Posterior vena cava (tissue), 2 donors: ENCODE measurements at regions not wholly inside any gene's neighbourhood (a gene's known extent, or its start where the extent isn't known, plus 50 kb on each side); places are given as distances from the start of the nearest gene placed in this dataset.

Experiments
- DNase-seq: peaks from one replicate; pipeline ENCODE4 v3.0.0-alpha.2; 2020; ENCODE audit warnings: low spot score
- intact Hi-C, 2 donors: fragments of 100-400 bp; cut with DNase I; formaldehyde crosslinking; loops; one replicate each; pipeline versions ENCODE4 v1.14.1 to v1.14.2; 2022 to 2023
- donor health status: DM: yes; HTN: yes; CAD: no.
- donor health status: DM: yes; HTN: yes; CAD: no.

DNA sequence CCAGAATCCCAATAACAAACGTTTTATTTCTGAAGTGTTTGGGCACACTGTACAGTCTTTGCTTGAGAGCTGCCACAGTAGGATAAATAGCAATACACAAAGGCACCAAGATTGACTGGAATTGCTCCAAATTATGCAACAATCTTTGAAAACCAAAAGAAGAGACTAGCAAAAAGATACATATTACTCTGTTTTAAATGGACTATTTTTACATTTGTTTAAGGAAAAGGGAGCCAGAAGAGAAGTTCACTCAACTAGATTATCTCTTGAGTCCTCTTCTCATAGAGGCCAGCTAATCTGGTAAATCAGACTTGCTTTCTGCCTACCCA is 385.0 kb upstream of the SLC30A5 start:
- no peak for DNase-seq
- intact Hi-C loops: no loop called here

DNA sequence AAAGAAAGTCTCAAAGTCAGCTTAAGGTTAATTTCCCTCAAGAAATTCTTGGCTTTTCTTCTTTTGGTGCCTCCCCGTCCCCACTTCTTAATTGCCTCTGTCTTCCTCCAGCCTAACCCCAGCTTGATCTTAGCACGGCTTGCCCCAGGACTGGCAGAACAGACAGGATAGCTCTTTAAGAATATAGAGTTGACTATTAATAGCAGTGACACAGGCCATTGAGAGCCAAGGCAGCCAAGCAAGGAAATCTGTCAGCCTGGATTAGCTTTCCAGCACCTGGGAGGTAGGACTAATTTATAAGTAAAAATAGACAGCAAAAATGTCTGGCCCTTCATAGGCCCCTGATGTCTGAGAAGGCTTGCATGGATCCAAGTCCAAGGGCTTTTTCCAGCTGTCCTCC is 384.6 kb upstream of the SLC30A5 start:
- intact Hi-C loops: no loop called here
- DNase-seq: no peak

DNA sequence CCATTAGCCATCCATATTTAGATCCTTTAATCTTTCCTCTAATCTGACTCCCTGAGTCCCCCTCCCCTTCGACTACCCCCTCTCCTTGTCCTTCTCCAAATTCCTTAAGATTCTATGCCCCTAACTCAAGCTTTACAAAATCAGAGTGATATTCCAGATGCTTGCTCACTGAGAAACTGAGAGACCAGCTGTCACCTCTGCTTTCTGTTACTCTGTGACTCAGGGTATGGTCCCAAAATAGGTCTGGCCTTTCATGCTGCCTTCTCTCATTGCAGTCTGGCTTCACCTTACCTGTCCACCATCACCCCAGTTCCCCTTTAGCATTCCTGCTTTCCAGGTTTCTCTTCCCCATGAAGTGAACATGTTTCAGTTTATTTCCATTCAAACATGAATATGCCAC is 383.3 kb upstream of the SLC30A5 start:
- intact Hi-C loops: no loop called here
- no peak for DNase-seq

DNA sequence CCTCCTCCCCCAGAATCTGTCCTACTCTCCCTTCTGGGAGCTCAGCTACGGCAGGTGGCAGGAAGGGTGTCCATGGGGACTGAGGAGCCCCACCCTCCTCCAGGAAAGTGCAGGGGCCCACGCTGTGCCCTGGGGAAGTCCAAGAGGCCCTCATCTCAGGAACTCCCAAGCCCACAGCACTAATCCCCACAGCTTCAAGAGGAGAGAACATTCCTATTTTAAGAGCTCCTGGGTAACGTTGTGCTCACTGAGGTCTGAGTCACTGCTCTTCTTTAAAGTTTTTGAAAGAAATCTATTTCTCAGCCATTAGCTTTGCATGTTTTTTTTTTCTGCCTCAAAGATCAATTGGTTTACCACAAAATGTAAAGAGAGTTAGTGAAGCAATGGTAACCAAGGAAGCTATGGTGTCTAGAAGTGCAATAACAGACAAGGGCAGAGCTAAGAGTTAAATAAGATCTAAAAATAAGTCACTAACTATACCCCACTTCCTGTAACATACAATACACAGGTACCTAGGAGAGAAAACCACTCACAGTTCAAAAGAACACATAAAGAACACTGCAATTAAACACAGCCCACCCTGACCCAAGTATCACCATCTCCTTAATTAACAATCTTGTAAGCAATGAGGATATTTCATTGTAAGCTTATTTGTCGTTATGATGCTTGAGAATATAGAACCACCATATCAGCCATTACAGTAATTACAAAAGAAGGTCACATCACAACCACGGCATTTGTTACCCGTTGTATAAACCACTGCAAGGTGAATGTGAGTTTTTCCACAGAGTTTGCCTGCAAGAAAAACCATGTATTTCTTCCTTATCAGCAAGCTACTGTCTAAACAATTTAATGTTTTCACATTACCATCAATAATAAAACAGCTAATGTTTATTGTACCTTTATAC is 382.3 kb upstream of the SLC30A5 start:
- intact Hi-C loops: no loop called here
- no peak for DNase-seq

DNA sequence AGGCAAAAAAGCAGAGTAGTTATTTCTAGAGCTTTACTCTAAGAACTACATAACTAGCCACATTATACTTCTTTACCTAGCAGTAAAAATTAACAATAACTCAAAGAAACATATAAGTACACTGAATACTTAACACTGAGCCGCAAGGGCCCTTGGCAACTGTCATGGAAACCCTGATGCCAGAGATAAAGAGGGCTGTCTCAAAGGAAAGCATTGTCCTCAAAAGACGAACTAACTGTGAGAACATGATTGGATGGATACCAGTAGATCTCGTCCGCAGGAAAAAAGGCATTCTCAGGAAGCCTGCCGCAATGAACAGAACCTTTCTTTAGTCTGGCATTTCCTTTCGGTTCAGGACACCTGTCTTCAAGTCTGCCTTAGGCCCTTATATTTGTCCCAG is 379.0 kb upstream of the SLC30A5 start:
- intact Hi-C loops: no loop called here
- DNase-seq: no peak

DNA sequence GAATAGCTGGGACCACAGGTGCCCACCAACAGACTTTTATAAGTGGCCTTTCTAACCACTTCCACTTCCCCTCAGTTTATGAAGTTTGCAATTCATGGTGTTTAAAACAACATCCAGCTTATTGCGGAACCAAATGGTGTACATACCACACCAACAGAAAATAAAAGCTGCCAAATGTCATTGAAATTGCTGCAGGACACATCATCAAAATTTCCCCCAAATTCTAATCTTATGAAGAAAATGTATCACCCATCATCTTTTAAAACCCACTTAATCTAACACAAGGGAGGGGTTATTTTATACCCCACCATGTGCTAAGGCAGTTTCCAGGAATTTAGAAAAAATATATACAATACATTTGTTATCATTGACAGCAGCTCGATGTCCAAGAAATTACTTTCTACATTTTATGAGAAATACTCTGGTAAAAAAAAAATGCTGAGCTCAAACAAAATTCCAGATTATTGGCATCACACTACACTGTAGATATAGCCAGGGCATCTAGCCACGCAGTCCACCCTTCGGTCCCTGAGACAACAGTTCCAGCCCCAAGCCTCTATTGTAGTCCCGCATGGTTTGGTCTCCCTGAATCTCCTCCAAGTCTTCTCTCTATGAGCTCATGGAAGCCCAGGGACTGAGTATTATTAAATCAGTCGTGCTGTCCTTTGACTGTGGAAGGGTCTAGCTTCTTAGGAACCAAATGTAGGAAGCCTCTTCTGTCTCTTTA is 372.8 kb upstream of the SLC30A5 start:
- no peak for DNase-seq
- intact Hi-C loops: no loop called here

DNA sequence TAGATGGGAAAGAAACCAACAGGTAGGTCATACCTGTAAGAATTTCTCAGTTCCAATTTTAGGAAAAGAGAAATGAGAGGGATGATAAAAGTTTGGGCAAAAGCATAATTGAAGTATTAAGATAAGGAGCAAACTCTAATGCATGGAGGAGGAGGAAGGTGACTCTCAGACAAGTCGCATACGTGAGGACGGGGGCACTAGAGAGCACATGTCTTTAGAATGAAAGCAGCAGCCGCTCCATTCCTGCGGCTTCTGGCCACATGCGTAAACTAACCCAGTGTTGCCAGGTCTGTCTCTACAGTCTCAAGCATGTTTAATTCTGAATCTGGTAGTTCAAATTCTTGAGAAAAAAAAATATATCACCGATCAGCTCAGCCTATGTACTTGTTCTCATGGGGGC is 371.5 kb upstream of the SLC30A5 start:
- intact Hi-C loops: no loop called here
- DNase-seq: no peak

DNA sequence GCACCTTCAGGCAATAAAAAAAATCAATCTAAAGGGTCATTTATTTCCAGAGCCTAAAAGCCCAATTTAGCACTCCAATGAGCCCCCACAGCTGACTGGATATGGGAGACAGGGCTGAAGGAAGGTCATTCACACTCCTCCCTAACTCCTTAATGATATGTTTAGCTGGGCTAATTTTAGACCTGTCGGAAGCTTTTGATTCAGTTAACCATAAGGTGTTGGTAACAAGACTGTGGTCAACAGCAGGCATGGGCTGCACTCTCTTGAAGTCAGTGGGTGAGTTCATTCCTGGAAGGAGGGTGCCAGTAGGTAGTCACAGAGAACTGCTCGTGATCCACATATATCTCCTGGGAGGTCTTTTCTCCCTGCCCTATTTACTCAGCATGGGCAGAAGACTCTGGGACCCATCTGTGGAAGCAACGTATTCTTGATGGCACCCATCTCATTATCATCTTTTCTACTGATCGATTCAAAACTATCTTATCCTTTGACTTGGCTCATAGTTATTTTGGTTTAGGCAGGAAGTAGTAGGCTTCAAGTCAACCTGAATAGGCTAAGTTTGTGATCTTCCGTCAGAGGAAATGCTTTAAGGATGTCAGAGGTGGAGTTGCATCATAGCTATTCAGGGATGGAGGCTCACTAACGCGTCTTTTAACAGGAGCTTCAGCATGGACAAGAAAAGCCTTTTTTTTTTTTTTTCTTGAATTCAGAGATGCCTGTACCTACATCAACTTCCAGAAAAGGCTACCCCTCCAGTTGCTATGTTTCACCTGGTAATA is 367.7 kb upstream of the SLC30A5 start:
- intact Hi-C loops: no loop called here
- DNase-seq: no peak

DNA sequence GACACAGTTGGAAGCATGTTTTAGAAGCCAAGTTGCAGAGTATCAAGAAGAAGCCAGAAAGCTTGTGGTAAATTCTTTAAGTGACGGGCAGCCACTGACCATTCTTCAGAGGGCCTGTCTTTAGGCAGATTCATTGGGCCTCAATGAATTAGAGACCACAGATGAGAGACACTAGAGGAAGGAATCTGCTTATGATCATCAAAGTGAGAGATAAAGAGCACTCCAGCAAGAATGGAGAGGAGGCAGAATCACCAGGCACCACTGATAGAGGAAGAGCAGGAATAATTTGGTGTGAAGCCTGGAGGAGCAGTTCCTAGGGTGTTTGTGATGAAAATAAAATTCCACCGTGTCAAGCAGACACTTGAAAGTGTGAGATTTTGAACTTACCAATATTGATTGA is 365.9 kb upstream of the SLC30A5 start:
- intact Hi-C loops: no loop called here
- DNase-seq: no peak

DNA sequence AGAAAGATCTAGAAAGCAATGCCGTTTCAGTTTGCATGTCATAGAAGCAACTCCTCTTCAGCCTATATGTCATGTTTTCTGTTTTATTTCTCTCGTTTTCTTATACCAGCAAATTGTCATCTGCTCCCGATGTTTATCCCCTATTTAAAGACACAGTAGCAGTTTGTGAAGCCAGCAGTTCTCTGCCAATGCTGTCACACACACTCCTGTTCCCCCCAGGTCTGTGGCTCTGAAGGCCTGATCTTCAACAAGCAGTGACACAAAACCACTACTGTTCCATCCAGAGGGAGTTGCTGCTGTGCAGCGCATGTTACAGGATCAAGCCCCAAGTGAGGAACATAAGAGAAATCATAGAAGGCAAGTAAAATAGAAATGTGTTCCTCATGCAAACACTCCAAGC is 364.1 kb upstream of the SLC30A5 start:
- DNase-seq: no peak
- intact Hi-C loops: no loop called here

DNA sequence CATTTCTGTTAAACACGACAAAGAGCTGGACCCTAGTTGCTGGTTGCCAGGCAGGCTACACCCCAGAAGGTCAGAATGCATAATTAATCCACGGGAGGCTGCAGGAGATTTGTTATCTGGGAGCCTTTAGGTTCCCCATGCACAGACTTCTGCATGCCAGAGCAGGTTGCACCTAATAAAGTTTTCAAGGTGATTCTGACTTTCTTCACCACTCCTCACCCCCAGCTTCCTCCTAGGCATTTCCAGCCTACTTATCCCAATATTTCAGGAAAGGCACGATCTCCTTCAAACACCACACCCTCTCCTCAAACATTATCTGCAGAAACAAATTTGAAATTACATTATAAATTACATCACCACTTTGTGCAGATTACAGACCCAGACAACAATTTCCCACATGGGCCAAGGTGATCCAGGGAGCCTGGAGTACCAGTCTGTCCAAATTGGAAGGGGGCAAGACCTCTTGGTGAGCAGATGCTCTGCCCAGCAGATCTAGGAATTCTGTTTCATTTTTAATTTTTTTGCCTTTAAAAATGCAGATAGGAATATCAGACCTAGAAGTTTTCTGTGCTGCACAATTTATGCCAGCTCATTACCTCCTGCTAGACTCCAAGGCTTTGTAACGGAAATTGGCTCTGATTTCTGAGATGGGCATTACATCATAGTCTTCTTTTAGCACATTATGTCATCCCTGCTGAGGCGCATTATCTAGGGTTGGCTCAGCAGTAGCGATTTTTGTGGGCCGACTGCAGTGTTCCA is 363.4 kb upstream of the SLC30A5 start:
- no peak for DNase-seq
- intact Hi-C loops: no loop called here

DNA sequence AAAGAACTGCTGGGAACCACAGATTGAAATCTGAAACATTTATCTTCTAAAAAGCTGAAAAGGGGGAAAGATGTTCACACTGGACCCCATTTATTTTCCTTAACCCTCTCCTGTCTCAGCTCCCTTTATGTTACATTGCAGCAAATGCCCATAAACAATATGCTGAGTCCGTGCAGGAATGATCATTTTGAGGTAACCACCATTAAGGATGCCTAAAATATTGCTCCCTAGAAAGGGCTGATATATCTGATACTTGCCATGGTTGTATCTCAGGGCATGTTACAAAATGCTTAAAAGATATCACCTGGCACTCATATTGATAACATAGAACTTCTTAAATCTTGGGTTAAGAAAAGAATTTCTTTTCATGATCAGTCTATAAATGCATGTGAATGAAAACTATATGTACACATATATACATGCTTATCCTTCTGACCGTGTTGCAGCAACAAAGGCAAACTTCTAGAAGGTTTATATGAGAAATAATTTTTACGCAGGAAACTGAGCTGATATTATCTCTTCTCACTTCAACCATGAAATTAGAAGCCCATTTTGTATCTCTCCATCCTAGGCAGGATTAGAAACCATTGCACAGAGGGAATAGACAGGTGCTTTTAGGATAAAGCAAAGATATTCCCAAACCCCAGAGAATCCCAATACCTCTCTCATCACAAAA is 362.7 kb upstream of the SLC30A5 start:
- no peak for DNase-seq
- intact Hi-C loops: no loop called here

DNA sequence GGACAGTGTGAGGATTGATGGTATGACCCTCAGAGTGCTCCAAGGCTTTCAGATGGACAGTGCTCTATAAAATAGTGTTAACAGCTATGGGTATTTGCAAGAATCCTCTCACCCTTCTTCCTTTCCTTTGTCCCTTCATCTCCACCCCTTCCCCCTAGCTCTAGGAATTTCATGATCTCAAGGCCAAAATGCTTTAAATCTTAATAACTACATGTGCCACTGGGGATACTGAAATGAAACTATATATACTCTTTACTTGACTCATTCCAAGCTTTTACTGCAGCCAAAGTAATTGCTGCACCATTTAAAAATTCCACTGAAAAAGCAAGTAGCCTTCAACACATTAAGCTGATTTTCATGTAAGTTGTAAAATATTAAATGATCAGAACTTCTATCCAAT is 361.6 kb upstream of the SLC30A5 start:
- no peak for DNase-seq
- intact Hi-C loops: no loop called here

DNA sequence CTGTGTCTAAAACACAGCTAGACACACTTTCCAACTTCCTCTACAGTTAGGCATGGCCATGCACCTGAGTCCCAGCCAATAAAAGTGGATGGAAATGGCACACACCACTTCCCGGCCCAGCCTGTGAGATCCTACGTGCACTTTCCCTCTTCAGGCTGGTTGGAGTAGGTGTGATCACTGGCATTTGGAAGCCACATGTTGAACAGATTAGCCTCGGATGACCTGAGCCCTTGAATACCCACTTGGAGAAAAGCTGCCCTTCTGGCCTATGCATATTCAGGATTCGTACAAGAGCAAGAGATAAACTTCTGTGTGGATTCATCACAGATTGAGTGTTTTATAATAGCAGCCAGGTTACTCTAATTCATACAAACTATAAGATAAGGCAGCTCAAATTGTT is 359.0 kb upstream of the SLC30A5 start:
- intact Hi-C loops: no loop called here

DNA sequence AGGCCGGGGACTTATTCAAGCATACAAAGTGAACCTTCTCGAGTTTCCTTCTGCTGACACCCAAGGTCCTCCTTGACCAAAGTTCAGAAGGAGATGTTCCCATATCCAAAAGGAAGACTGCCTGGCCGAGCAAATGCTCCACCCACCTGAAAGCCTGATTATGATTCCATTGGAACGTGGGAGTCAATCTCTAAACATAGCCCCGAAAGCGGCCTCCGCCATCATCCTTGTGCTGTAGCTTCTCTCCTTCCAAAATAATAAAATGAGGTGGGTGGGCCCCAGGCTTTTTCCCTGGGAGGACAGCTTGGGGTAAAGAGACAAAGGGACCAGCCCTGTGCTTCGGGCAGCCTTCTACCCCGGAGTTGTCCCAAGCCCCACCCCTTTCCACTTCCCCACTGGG is 355.6 kb upstream of the SLC30A5 start:
- intact Hi-C loops: no loop called here
- DNase-seq: no peak

More for the DNA sequence above, 359.0 kb upstream of the SLC30A5 start:
- DNase-seq: no peak

DNA sequence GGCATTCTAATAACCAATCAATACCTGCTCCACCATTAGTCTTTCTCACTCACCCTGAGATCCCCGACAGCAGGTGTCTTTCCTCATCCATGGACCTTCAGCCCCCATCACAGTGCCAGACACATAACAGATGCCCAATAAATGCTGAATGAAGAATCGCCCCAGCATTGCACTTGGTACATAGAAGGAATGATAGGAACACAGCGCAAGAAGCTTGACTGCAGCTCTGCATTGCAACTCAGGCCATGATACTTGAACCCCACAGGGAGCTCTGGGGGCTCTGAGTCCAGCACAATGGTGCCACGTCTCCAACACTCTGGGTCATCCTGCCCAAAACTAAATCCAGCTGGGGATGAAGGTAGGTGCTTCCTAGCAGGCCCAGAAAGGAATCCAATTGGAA is 355.0 kb upstream of the SLC30A5 start:
- intact Hi-C loops: no loop called here
- no peak for DNase-seq

DNA sequence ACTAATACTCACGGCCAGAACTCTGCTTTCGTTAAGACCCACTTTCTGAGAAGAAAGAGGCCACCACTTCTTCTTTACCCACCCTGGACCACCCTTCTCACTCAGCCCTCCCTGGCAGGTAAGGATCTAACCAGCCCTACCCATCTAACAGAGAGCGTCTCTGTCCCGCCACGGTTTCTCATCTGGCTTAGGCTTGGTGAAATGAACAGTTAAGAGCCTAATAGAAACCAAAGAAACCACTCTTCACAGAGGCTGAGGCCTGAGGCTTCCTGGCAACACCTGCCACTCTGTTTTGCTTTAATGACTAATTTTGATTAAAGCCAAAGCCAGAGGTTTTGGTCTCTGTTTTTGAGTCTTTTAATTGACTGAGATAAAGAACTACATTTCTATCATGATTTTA is 354.1 kb upstream of the SLC30A5 start:
- no peak for DNase-seq
- intact Hi-C loops: no loop called here

DNA sequence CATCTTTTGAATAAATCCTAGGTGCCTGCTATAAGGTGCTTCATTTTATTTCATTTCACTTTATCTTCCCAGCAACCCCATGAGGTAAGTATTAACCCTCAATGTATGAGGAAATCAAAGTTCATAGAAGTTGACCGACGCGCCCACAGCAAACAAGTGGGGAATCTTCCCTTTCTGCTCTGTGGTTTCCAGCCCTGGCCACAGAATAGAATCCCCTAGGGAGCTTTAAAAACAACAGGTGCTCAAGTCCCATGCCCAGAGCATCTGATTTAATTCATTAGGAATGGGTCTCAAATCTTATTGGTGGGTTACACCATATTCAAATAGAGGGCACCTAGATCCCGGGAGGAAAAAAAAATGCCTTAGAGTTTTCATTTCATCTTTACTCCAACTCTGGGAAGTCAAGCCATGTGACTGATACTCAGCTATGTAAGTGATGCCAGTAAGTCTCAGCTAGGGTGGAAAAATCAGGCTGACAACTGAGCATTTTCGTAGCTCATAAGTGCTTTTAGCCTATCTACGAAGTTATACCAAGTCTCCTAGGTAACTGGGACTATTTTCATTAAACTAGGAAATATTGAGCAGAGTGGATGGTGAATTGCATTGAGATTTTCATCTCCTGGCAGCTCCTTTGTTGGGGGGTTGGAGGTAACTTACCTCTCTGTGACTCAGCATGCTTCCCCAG is 353.4 kb upstream of the SLC30A5 start:
- DNase-seq: no peak
- intact Hi-C loops: no loop called here

DNA sequence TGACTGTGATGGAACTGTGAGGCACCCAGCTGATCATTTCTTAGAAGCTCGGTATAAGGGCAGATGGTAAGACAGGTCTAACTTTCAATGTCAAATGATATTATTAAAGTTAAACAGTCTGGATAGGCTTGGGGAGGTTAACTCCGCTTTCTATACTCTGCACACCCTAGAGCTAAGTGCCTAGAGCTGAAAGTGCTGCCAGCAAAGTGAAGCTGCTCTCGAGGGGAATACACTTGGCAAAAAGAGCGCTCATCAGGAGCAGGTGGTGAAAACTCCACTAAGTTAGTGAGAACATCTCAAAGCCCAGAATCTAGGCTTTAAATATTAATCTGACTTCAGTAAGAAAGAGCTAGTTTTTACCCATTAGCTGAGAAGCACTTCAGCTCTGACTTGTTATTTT is 349.6 kb upstream of the SLC30A5 start:
- intact Hi-C loops: no loop called here
- DNase-seq: no peak
